DND-41 (cell line): ENCODE measurements at regions not wholly inside any gene's neighbourhood (a gene's known extent, or its start where the extent isn't known, plus 50 kb on each side); places are given as distances from the start of the nearest gene placed in this dataset.

Experiments used
- ATAC-seq: fragments of 200-7000 bp; cut with Tn5 transposase; 3 replicates; pipeline ENCODE4 v1.9.1; 2021; ENCODE audit warnings: low read depth; ENCODE audit not compliant: insufficient read depth
- DNase-seq: peaks from one replicate; pipeline ENCODE4 v3.0.0-alpha.2; 2020
- H2AFZ ChIP-seq: 2 replicates; pipeline ENCODE4 v1.6.0; 2012; ENCODE audit warnings: low read depth, low read length
- H3K27ac ChIP-seq: 2 replicates; pipeline ENCODE4 v1.5.1; 2012; ENCODE audit warnings: low read length, inconsistent platforms
- H3K27me3 ChIP-seq: fragments of 200-600 bp; sonication (generic); 2 replicates; pipeline ENCODE4 v1.6.0; 2012; ENCODE audit warnings: low read length, mild to moderate bottlenecking, inconsistent platforms; ENCODE audit not compliant: insufficient read depth, poor library complexity
- H3K36me3 ChIP-seq: 2 replicates; pipeline ENCODE4 v1.5.1; 2012; ENCODE audit warnings: low read length, inconsistent platforms; ENCODE audit not compliant: insufficient read depth
- H3K4me1 ChIP-seq: 2 replicates; pipeline ENCODE4 v1.5.1; 2012; ENCODE audit warnings: mild to moderate bottlenecking, low read length; ENCODE audit not compliant: insufficient read depth
- H3K4me2 ChIP-seq: 2 replicates; pipeline ENCODE4 v1.6.0; 2012; ENCODE audit warnings: mild to moderate bottlenecking, moderate library complexity, low read length, inconsistent platforms; ENCODE audit not compliant: insufficient read depth
- H3K4me3 ChIP-seq, 2 experiments: fragments of 200-600 bp in 1 of 2; shearing (Covaris generic) in 1 of 2; 2 replicates each; pipeline ENCODE4 v1.5.1; 2012 to 2016; ENCODE audit warnings: inconsistent platforms in 2 of 2, low read length in 2 of 2, mild to moderate bottlenecking in 2 of 2, low read depth in 1 of 2, moderate library complexity in 1 of 2
- H3K79me2 ChIP-seq: 2 replicates; pipeline ENCODE4 v1.6.0; 2012; ENCODE audit warnings: low read length, inconsistent platforms; ENCODE audit not compliant: insufficient read depth
- H3K9ac ChIP-seq: 2 replicates; pipeline ENCODE4 v1.6.0; 2012; ENCODE audit warnings: low read depth, mild to moderate bottlenecking, inconsistent platforms, low read length, moderate library complexity
- H3K9me3 ChIP-seq: 2 replicates; pipeline ENCODE4 v1.5.1; 2012; ENCODE audit warnings: low read length, moderate library complexity, mild to moderate bottlenecking, inconsistent platforms; ENCODE audit not compliant: insufficient read depth, severe bottlenecking
- H4K20me1 ChIP-seq: 2 replicates; pipeline ENCODE4 v1.6.0; 2012; ENCODE audit warnings: low read length; ENCODE audit not compliant: insufficient read depth
- CTCF ChIP-seq: IDR thresholded peaks from 2 replicates; pipeline ENCODE4 v1.5.1; 2012; ENCODE audit warnings: borderline replicate concordance, low read length, moderate library complexity, mild to moderate bottlenecking; ENCODE audit not compliant: poor library complexity, severe bottlenecking; ENCODE audit errors: extremely low read depth
- EZH2 ChIP-seq: IDR thresholded peaks from 3 replicates; pipeline ENCODE4 v1.6.1; 2012; ENCODE audit warnings: borderline replicate concordance, low read depth, mild to moderate bottlenecking, moderate library complexity, low read length, inconsistent platforms; ENCODE audit not compliant: severe bottlenecking

GRCh38 chr16:86217001-86217890 lies 293.1 kb upstream of the FOXF1 start:
- H3K4me2 ChIP-seq, result no peak overlapping the region
- no peak overlapping the region for H2AFZ ChIP-seq
- no peaks in the 10 kb centered on the region for H3K36me3 ChIP-seq
- H4K20me1 ChIP-seq, result 0 out of 2 replicates have a peak, but pooled peaks cover 5% of the 10 kb centered on the region
- DNase-seq, result no peak
- H3K27ac ChIP-seq, result no peak overlapping the region
- H3K27me3 ChIP-seq, result peaks cover 12% of the 10 kb centered on the region
- no peak overlapping the region for H3K4me3 ChIP-seq
- ATAC-seq, result no peak
- H3K4me1 ChIP-seq, result no peaks in the 10 kb centered on the region
- no peak overlapping the region for H3K9ac ChIP-seq
- no peaks in the 10 kb centered on the region for H3K79me2 ChIP-seq
- peaks cover 5% of the 10 kb centered on the region for H3K9me3 ChIP-seq
- TF ChIP-seq EZH2 (no peak), CTCF (no peak)

GRCh38 chr16:86217891-86218270 lies 292.4 kb upstream of the FOXF1 start:
- Histone ChIP-seq H3K79me2 (no peaks in the 10 kb centered on the region), H3K27me3 (peaks cover 17% of the 10 kb centered on the region)

GRCh38 chr16:86218479-86219170 lies 291.7 kb upstream of the FOXF1 start:
- no peaks in the 10 kb centered on the region for H3K4me1 ChIP-seq
- H3K27ac ChIP-seq, result no peak overlapping the region
- no peak overlapping the region for H2AFZ ChIP-seq
- H3K79me2 ChIP-seq, result no peaks in the 10 kb centered on the region
- 0 out of 2 replicates have a peak, but pooled peaks cover 5% of the 10 kb centered on the region for H4K20me1 ChIP-seq
- ATAC-seq (no peak), DNase-seq (no peak)
- H3K27me3 ChIP-seq, result peaks cover 17% of the 10 kb centered on the region
- no peaks in the 10 kb centered on the region for H3K9me3 ChIP-seq
- H3K9ac ChIP-seq, result no peak overlapping the region
- TF ChIP-seq EZH2 (no peak), CTCF (no peak)
- no peaks in the 10 kb centered on the region for H3K36me3 ChIP-seq
- H3K4me3 ChIP-seq, result no peak overlapping the region
- no peak overlapping the region for H3K4me2 ChIP-seq

More at GRCh38 chr16:86217891-86218270, 292.4 kb upstream of the FOXF1 start:
- Histone ChIP-seq H3K9ac (no peak overlapping the region), H3K27ac (no peak overlapping the region), H3K9me3 (no peaks in the 10 kb centered on the region), H3K4me1 (no peaks in the 10 kb centered on the region), H3K4me2 (no peak overlapping the region), H2AFZ (no peak overlapping the region), H4K20me1 (0 out of 2 replicates have a peak, but pooled peaks cover 5% of the 10 kb centered on the region), H3K4me3 (no peak overlapping the region), H3K36me3 (no peaks in the 10 kb centered on the region)
- no peak for ATAC-seq
- TF ChIP-seq CTCF (no peak), EZH2 (no peak)
- no peak for DNase-seq
